ENCODE measurements at regions not wholly inside any gene's neighbourhood (a gene's known extent, or its start where the extent isn't known, plus 50 kb on each side); places are given as distances from the start of the nearest gene placed in this dataset.

DNA sequence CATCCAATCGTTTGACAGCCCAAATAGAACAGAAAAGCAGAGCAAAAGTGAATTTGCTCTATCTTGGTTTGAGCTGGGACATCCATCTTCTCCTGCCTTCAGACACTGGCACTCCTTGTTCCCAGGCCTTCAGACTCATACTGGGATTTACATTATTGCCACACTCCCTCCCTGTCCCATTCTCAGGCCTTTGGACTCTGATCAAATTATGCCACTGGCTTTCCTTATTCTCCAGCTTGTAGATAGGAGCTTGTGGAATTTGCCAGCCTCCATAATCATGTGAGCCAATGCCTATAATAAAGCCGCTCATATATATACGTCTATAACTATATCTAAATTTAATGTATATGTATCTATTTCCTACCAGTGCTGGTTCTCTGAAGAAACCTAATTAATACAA lies 568.3 kb upstream of the KIRREL3 start:
- Mint-ChIP-seq H3K27ac (no peak overlapping the region), H3K36me3 (no peaks in the 10 kb centered on the region), H3K27me3 (no peaks in the 10 kb centered on the region), H3K4me3 (no peak overlapping the region), H3K4me1 (no peaks in the 10 kb centered on the region), H3K9me3 (peaks cover 0 to 3% of the 10 kb centered on the region in 2 donors)
- ATAC-seq (replicated peaks) (no peak), DNase-seq (no peak)

DNA sequence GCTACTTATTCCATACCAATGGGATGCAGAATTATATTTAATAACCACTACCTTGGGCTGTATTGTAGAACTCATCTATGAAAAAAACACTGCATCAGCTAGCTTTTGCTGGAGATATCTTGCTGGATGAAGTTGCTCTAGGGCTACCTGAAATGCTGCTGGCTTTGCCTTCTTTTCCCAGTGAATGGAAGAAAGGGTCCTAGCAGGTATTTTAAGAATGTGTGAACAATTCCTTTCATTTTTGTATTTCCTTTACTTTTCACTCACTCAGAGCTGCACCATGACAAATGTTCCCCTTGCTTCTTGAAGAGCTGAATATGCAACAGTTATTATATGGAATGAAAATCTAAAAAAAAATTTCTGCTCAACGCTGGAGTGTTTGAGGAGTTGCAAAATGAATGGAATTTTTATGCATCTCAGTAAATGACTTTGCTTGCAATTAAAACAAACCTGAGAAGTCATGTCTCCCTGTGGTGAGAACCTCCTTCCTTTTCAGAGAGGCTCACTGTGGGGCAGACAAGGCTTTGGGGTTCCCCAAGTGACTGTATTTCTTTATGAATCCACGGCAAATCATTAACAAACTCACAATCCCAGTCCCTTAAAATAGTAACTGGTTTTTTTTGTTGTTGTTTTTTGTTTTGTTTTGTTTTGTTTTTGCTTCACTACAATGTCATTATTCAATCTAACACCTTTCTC lies 566.8 kb upstream of the KIRREL3 start:
- Mint-ChIP-seq H3K4me3 (no peak overlapping the region), H3K4me1 (no peaks in the 10 kb centered on the region), H3K36me3 (no peaks in the 10 kb centered on the region), H3K9me3 (peaks cover 0 to 3% of the 10 kb centered on the region in 2 donors), H3K27ac (no peak overlapping the region), H3K27me3 (no peaks in the 10 kb centered on the region)
- no peak for DNase-seq
- ATAC-seq (replicated peaks), result no peak

DNA sequence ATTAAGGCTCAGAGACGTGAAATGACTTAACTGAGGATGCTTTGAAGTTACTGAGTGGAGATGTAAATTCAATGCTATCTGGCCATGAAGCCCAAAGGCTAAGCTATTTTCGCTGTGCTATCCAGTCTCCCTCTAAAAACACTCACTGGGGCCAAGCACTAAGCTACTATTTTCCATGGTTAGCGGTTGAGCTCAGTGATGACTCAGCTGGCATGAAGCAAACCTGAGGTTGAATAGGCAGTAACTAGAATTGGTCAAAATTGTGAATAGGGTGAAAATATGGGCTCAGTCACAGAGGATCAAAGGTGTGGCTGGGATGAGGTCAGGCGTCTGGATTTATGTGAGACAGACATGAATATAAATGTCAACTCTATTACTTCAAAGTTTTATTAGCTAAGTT lies 564.2 kb upstream of the KIRREL3 start:
- H3K4me3 Mint-ChIP-seq, result no peak overlapping the region
- no peaks in the 10 kb centered on the region for H3K27me3 Mint-ChIP-seq
- DNase-seq (no peak), ATAC-seq (replicated peaks) (no peak)
- H3K4me1 Mint-ChIP-seq, result no peaks in the 10 kb centered on the region
- H3K9me3 Mint-ChIP-seq, result no peaks in the 10 kb centered on the region
- no peaks in the 10 kb centered on the region for H3K36me3 Mint-ChIP-seq
- no peak overlapping the region for H3K27ac Mint-ChIP-seq

DNA sequence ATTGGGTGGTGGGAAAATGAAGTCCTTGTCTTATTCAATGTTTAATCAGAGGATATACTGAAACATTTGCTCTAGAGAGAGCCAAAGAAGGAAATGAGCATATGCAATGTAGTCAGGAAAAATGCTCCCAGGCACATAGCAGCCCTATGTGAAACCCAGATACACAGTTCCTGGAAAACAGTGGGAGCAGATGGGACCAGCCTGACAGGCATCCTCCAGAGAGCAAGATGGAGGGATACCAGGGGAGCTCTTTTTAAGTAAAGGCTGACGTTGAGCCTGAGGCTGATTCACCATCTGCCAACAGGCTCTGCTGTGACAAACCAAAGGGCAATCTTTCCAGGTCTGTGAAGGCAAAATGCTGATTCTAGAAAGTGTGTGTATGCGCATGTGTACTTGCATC lies 559.4 kb upstream of the KIRREL3 start:
- Mint-ChIP-seq H3K4me1 (no peaks in the 10 kb centered on the region), H3K27me3 (no peaks in the 10 kb centered on the region), H3K27ac (no peak overlapping the region), H3K36me3 (no peaks in the 10 kb centered on the region), H3K4me3 (no peak overlapping the region), H3K9me3 (no peaks in the 10 kb centered on the region)
- DNase-seq (no peak), ATAC-seq (replicated peaks) (no peak)

DNA sequence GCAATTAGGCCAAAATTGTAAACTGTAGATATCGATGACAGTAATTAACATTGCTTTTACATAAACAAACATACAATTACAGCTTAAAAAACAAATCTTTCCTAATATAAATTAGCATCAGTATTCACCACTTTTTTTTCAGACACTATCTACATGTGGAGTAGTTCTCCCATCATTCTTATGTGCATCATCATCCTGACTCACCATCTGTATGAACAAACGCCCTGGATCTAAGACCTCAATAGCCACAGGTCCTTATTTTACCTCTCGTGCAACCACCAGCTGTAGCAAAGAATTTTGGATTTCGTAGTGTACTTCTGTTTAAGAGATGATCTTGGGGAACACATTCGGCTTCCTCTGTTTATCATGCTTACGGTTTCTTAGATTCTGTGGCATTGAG lies 551.9 kb upstream of the KIRREL3 start:
- H3K27me3 Mint-ChIP-seq, result no peaks in the 10 kb centered on the region
- H3K4me3 Mint-ChIP-seq, result no peak overlapping the region
- H3K36me3 Mint-ChIP-seq, result no peaks in the 10 kb centered on the region
- ATAC-seq (replicated peaks), result no peak
- peaks cover 0 to 4% of the 10 kb centered on the region in 2 donors for H3K9me3 Mint-ChIP-seq
- H3K4me1 Mint-ChIP-seq, result no peaks in the 10 kb centered on the region
- no peak overlapping the region for H3K27ac Mint-ChIP-seq
- no peak for DNase-seq

DNA sequence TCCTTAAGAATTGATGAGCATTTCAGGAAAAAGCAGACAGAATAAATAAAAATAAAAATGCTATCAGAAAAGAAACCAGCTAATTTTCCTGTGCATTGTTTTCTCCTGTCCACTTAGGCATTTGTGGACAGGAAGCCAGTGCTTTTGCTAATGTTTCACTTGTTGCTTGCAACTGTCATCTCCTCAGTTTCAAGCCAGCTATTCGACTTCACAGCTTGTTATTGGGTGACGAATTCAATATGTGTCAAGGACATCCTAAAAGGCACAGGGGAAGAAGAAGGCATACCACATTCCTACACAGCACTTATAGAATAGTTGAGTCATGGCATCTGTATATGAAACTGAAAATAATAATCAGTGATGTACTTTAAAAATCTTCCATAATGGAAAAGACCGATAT lies 530.6 kb upstream of the KIRREL3 start:
- Mint-ChIP-seq H3K27ac (no peak overlapping the region), H3K27me3 (no peaks in the 10 kb centered on the region), H3K4me1 (no peaks in the 10 kb centered on the region), H3K36me3 (peaks cover 0 to 2% of the 10 kb centered on the region in 2 donors), H3K4me3 (no peak overlapping the region), H3K9me3 (peaks cover 3 to 4% of the 10 kb centered on the region in 2 donors)
- ATAC-seq (replicated peaks), result no peak
- no peak for DNase-seq

DNA sequence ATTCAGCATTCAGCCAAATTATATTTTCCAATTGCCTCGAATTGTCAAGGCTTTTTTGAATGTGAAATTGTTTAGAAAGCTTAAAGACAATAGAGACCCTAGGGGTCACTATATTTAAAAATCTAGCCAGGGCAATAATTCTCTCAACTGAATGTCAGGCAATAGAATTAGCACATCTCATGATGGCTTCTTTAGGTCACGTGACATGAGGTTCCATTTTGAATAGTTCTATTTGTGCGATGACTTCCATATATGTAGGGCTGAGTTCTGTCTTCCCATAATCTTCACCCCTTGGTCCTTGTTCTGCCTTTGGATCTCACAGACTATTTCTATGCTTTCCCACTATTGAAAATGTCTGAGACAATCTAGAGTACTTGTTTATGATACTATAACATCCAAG lies 527.7 kb upstream of the KIRREL3 start:
- Mint-ChIP-seq H3K27me3 (no peaks in the 10 kb centered on the region), H3K36me3 (peaks cover 0 to 2% of the 10 kb centered on the region in 2 donors)

DNA sequence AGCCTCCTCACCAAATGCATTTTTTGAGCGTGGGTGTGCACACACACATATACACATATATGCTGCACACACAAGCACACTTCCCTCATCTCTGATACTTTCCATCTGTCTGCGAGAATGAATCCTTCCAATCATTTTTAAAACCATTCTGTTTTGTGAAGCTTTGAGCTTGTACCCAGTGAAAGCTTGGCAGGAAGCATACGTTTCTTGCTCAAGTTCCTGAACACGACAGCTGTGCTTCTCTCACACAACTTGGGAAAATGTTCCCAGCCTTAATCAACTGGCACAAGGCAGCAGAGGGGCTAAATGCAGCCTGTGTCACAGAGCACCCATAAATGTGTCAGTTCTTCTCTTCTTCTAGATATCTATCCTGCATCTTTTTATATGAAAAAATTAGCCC lies 524.0 kb upstream of the KIRREL3 start:
- DNase-seq, result no peak
- Mint-ChIP-seq H3K27ac (no peak overlapping the region), H3K4me3 (no peak overlapping the region), H3K4me1 (no peaks in the 10 kb centered on the region), H3K36me3 (no peaks in the 10 kb centered on the region), H3K9me3 (peaks cover 0 to 5% of the 10 kb centered on the region in 2 donors), H3K27me3 (no peaks in the 10 kb centered on the region)
- no peak for ATAC-seq (replicated peaks)

More for the DNA sequence above, 527.7 kb upstream of the KIRREL3 start:
- H3K9me3 Mint-ChIP-seq, result peaks cover 3 to 4% of the 10 kb centered on the region in 2 donors
- no peaks in the 10 kb centered on the region for H3K4me1 Mint-ChIP-seq
- no peak for DNase-seq
- no peak overlapping the region for H3K27ac Mint-ChIP-seq
- ATAC-seq (replicated peaks), result no peak
- no peak overlapping the region for H3K4me3 Mint-ChIP-seq

DNA sequence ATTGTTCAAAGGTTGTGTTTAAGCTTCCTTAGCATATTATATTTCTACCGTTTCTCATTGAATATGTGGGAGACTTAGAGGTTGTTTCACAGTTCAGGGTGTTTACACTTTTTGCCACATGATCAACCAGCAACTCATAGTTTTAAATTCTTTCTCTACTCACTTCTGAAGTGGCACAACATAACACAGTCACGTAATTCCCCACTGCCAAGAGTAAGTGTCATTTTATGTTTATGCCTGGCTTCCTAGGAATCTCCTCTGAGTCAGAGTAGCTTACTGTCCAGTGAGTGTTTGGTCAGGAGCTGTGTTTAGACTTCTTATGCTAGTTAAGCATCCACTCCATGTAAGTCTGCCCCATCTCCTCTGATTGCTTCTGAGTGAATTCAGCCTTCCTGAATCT lies 520.8 kb upstream of the KIRREL3 start:
- Mint-ChIP-seq H3K4me1 (no peaks in the 10 kb centered on the region), H3K27me3 (no peaks in the 10 kb centered on the region), H3K36me3 (no peaks in the 10 kb centered on the region), H3K4me3 (no peak overlapping the region), H3K9me3 (peaks cover 5 to 8% of the 10 kb centered on the region in 2 donors), H3K27ac (no peak overlapping the region)
- DNase-seq (no peak), ATAC-seq (replicated peaks) (no peak)

DNA sequence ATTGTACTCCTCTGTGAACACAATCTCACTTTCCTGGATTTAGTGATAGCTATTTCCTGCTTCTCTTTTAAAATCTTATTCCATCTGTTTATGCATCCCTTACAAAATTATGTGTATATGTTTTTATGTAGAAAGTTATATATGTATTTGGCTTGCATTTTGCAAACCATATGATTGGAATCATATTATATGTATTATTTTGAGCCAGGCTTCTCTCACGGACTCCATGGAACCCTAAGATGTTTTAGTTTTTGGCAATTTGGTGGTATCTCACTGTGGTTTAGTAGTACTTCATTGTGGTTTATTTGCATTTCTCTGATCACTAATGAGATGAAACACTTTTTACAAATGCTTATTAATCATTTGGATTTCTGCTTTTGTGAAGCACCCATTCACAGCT lies 507.3 kb upstream of the KIRREL3 start:
- Mint-ChIP-seq H3K36me3 (no peaks in the 10 kb centered on the region), H3K4me3 (no peak overlapping the region), H3K9me3 (peaks cover 4 to 9% of the 10 kb centered on the region in 2 donors), H3K4me1 (no peaks in the 10 kb centered on the region), H3K27me3 (no peaks in the 10 kb centered on the region), H3K27ac (no peak overlapping the region)
- no peak for DNase-seq
- no peak for ATAC-seq (replicated peaks)

DNA sequence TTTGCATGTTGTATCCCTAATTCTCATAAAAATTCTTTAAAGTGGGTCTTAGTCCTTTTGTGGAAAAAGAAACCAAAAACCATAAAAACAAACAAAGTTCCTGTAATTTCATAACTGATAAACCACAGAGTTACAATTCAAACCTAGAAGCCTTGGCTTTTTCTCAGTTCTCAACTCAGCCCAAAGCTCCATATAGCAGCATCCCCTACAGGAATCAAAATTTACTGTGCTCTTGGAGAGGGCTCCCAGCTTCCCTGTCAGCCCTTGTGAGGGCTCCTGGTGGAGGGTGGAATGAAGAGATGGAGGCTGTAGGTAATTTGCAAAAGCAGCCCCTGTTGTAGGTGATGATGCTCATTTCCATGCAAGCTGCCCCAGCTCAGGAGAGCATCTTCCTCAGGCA lies 506.1 kb upstream of the KIRREL3 start:
- no peaks in the 10 kb centered on the region for H3K4me1 Mint-ChIP-seq
- no peak overlapping the region for H3K27ac Mint-ChIP-seq
- DNase-seq (no peak), ATAC-seq (replicated peaks) (no peak)
- H3K27me3 Mint-ChIP-seq, result no peaks in the 10 kb centered on the region
- no peaks in the 10 kb centered on the region for H3K36me3 Mint-ChIP-seq
- no peak overlapping the region for H3K4me3 Mint-ChIP-seq
- H3K9me3 Mint-ChIP-seq, result peaks cover 4 to 6% of the 10 kb centered on the region in 2 donors

DNA sequence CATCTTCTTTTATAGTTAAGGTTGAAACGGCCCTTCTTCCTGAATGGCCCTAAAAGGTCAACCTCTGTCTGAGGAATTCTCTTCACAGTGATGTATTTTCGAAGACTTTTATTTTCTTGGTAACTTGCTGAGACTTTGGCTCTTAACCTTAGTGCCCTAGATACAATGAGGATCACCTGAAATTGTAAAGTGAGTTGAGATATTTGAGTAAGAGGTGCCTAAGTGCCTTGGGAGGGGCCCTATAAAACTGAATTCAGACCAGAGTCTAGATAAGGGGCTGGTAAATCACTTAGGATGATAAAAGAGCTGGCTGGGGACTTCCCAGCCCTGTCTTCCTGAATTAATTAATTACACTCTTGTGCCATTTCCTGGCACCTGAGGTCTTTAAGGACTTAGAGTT lies 505.6 kb upstream of the KIRREL3 start:
- no peaks in the 10 kb centered on the region for H3K27me3 Mint-ChIP-seq
- H3K9me3 Mint-ChIP-seq, result peaks cover 2% of the 10 kb centered on the region in 2 donors
- H3K4me1 Mint-ChIP-seq, result no peaks in the 10 kb centered on the region
- H3K36me3 Mint-ChIP-seq, result no peaks in the 10 kb centered on the region
- no peak overlapping the region for H3K27ac Mint-ChIP-seq
- no peak for ATAC-seq (replicated peaks)
- no peak for DNase-seq
- H3K4me3 Mint-ChIP-seq, result no peak overlapping the region

DNA sequence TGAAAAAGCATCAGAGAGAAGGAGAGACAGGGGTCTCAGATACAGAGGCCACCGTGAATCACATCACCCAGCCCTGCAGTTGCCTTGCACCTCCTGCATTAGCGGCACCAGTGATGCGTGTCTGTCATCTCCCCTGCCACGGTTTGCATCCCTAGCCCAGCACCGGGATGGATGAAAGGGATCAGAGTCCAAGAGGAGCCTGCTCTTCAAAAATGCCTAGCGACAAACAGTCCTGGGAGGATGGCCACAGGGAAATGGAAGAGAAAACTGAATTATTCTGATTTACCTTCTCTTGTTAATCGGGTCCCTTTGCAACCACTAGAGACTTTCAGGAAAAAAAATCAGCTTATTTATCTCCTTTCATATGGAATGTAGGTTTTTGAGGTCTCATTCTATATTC lies 495.6 kb upstream of the KIRREL3 start:
- Mint-ChIP-seq H3K9me3 (peaks cover 5 to 7% of the 10 kb centered on the region in 2 donors), H3K4me1 (no peaks in the 10 kb centered on the region), H3K36me3 (no peaks in the 10 kb centered on the region), H3K27me3 (no peaks in the 10 kb centered on the region), H3K4me3 (no peak overlapping the region), H3K27ac (no peak overlapping the region)
- ATAC-seq (replicated peaks) (no peak), DNase-seq (no peak)

DNA sequence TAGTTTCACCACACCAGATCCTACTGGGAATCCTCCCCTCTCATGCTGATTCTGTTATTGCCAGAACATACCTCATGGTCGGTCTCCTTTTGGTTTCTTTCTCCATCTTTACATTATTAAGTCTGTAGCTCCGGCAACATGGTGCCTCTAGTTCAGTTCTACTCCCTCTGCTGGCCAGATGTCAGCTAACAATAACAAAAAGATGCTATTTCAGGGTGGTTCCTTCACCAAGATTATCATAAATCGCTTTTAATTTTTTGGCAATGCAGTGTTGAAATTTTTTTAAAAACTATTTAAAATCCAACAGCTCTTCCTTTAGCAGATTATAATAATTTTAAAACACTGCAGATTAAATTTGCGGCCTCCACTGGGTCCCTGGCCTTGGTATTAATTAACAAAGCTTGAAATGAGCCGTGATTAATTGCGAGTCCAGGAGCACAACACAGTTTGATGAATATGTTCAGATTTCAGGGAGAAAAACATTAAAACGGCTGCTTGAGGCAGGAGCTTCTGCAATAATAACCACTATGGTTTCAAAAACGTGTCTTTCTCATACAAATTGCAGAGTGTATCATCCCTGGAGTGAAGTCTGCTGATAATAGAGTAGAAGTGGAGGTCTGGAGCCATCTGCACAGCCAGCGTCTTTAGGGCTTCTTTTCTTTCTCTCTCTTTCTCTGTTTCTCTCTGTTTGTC lies 492.9 kb upstream of the KIRREL3 start:
- H3K4me3 Mint-ChIP-seq, result no peak overlapping the region
- no peak for ATAC-seq (replicated peaks)
- H3K4me1 Mint-ChIP-seq, result no peaks in the 10 kb centered on the region
- no peak overlapping the region for H3K27ac Mint-ChIP-seq
- H3K27me3 Mint-ChIP-seq, result no peaks in the 10 kb centered on the region
- DNase-seq, result no peak
- H3K36me3 Mint-ChIP-seq, result no peaks in the 10 kb centered on the region
- H3K9me3 Mint-ChIP-seq, result peaks cover 7 to 10% of the 10 kb centered on the region in 2 donors

DNA sequence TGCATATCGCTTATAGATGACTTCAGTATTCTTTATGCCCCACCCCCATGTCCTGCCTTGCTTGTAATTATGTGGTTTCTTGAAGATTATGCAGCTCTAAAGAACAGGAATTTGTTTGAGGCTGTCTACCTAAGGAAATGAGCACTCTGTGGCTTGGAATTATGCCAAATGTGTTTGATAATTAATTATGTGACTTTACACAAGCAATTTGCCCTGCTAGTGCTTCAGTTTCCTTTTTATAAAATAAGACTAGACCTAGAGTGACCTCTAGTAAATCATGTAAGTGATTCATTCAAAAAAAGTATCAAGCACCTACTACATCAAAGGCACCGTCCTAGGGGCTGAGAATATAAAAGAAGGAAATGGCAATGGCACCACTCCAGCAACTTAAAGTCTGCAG lies 491.5 kb upstream of the KIRREL3 start:
- no peak for ATAC-seq (replicated peaks)
- DNase-seq, result no peak

More for the DNA sequence above, 491.5 kb upstream of the KIRREL3 start:
- H3K27ac Mint-ChIP-seq, result no peak overlapping the region
- H3K36me3 Mint-ChIP-seq, result no peaks in the 10 kb centered on the region
- H3K4me1 Mint-ChIP-seq, result no peaks in the 10 kb centered on the region
- H3K4me3 Mint-ChIP-seq, result no peak overlapping the region
- H3K9me3 Mint-ChIP-seq, result peaks cover 12 to 13% of the 10 kb centered on the region in 2 donors
- H3K27me3 Mint-ChIP-seq, result no peaks in the 10 kb centered on the region
